ENCODE measurements at regions not wholly inside any gene's neighbourhood (a gene's known extent, or its start where the extent isn't known, plus 50 kb on each side); places are given as distances from the start of the nearest gene placed in this dataset.

- Histone ChIP-seq H3K4me1 (ENCODE audit: control insufficient read depth in 4 of 4, insufficient read depth in 4 of 4, low read length in 3 of 4) (no peaks in the 10 kb centered on the region), H3K9ac (ENCODE audit: low read depth in 1 of 2, low read length in 2 of 2) (no peak overlapping the region)
- TF ChIP-seq ATF3 (IDR thresholded peaks at IDR 0.05) (no peak), FOXA1 (IDR thresholded peaks at IDR 0.05) (no peak), FOXA2 (IDR thresholded peaks at IDR 0.05) (no peak), HNF4G (IDR thresholded peaks at IDR 0.05) (no peak), NR2F2 (IDR thresholded peaks at IDR 0.05) (no peak), MAX (IDR thresholded peaks at IDR 0.05) (no peak), GABPA (IDR thresholded peaks at IDR 0.05 in 1 of 2, conservative IDR thresholded peaks at IDR 0.05 in 1 of 2) (no peak), TAF1 (conservative IDR thresholded peaks at IDR 0.05) (no peak), RXRA (IDR thresholded peaks at IDR 0.05) (no peak), JUND (IDR thresholded peaks at IDR 0.05) (no peak), ZBTB33 (IDR thresholded peaks at IDR 0.05) (no peak), EGR1 (IDR thresholded peaks at IDR 0.05; ENCODE audit: low read depth in 2 of 2) (no peak), CTCF (IDR thresholded peaks at IDR 0.05; ENCODE audit: low read depth, low read length, missing input control) (no peak), RAD21 (IDR thresholded peaks at IDR 0.05) (no peak), YY1 (IDR thresholded peaks at IDR 0.05) (no peak), REST (IDR thresholded peaks at IDR 0.05) (no peak), HNF4A (conservative IDR thresholded peaks at IDR 0.05) (no peak), SP1 (IDR thresholded peaks at IDR 0.05) (no peak)
Observed at GRCh38 chr14:39554576-39554975, 122.3 kb upstream of the FBXO33 start.

More at GRCh38 chr14:39554576-39554975, 122.3 kb upstream of the FBXO33 start:
- H3K4me3 ChIP-seq (ENCODE audit: low read depth in 1 of 3, low read length in 3 of 3), result no peak overlapping the region
- 89% methylated on average over 5 of the region's 5 CpGs for WGBS
- H3K9me3 ChIP-seq (ENCODE audit: control insufficient read depth in 4 of 4, low read length in 3 of 4), result peaks cover 0 to 10% (median 3%) of the 10 kb centered on the region in 4 donors
- no peaks in the 10 kb centered on the region for H3K27me3 ChIP-seq (ENCODE audit: control insufficient read depth in 4 of 4, insufficient read depth in 4 of 4, low read length in 3 of 4)
- DNase-seq (ENCODE audit: low spot score), result no peak
- no peaks in the 10 kb centered on the region for H3K36me3 ChIP-seq (ENCODE audit: control insufficient read depth in 4 of 4, insufficient read depth in 3 of 4, low read depth in 1 of 4, low read length in 3 of 4)
- no peak overlapping the region for H3K27ac ChIP-seq (ENCODE audit: low read depth in 1 of 2, low read length in 2 of 2)
